GM18870 (cell line): ENCODE measurements at regions not wholly inside any gene's neighbourhood (a gene's known extent, or its start where the extent isn't known, plus 50 kb on each side); places are given as distances from the start of the nearest gene placed in this dataset.
"Not testable (repeated sequence)": the region's sequence is repeated elsewhere in the genome, so short reads cannot be mapped to it uniquely, and the experiment has no call there.

Experiments used
- ATAC-seq: cut with Tn5 transposase; IDR thresholded peaks from one replicate; pipeline ENCODE4 v1.9.1; 2021; ENCODE audit warnings: moderate library complexity; ENCODE audit not compliant: unreplicated experiment

- no peak for ATAC-seq
Measured at GRCh38 chr12:29893002-29893401, 109.3 kb upstream of the TMTC1 start.

DNA sequence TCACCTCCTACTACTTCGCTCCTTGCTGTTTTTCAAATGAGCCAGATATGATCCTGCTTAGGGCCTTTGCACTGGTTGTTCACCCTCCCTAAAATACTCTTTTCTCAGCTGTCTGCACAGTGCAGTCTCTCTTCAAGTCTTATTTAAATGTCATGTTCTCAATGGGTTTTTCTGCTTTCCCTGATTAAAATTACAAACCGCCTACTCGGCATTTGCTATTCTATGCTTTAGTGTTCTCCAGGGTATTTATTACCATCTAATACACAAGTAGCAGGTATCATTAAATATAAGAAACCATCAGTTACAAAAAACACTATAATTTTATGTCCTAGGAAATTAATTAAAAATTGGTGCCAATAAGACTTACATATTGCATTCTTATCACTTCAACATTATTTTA, 108.0 kb upstream of the TMTC1 start:
- no peak for ATAC-seq

DNA sequence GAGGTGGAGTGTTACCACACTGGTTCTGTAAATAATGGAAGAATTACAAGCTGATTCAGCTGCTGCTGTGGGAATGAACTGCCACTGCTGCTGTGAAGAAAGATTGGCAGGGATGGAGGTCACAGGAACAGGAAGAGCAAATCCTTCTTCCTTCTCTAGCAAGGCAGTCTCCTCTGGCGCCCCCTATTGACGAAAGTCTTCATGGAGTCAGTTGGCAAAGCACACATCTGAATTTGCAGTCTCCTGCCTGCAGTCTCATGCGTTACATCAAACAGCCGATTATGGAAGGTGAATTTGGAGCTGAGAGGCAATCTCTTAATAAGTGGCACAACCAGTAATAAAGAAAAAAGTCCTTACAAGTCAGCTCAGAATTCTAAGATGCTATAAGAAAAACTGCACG, 106.0 kb upstream of the TMTC1 start:
- no peak for ATAC-seq

DNA sequence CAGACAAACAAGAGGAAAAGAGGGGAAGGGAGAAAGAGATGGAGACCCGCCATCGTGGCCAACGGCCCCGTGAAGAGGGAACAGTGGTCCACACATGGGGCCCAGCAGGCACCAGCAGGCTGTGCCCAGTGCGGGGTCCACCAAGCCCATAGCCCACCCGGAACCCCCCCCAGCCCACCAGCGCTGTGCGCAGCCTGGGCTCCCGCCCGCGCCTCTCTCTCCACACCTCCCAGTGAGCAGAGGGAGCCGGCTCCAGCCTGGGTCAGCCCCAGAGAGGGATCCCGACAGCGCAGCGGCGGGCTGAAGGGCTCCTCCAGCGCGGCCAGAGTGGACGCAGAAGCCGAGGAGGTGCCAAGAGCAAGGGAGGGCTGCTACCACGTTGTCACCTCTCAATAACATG, 105.0 kb upstream of the TMTC1 start:
- no peak for ATAC-seq

DNA sequence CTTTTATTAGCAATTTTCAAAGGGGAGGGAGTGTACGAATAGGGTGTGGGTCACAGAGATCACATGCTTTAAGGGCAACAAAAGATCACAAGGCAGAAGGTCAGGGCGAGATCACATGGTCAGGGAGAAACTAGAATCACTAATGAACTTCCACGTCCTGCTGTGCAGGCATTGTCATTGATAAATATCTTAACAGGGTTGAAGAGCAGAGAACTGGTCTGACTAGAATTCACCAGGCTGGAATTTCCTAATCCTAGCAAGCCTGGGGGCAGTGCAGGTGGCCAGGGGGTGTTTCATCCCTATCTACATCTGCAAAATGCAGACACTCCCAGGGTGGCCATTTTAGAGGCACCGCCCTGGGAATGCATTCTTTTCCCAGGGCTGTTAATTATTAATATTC, 101.2 kb upstream of the TMTC1 start:
- not testable (repeated sequence) for ATAC-seq

DNA sequence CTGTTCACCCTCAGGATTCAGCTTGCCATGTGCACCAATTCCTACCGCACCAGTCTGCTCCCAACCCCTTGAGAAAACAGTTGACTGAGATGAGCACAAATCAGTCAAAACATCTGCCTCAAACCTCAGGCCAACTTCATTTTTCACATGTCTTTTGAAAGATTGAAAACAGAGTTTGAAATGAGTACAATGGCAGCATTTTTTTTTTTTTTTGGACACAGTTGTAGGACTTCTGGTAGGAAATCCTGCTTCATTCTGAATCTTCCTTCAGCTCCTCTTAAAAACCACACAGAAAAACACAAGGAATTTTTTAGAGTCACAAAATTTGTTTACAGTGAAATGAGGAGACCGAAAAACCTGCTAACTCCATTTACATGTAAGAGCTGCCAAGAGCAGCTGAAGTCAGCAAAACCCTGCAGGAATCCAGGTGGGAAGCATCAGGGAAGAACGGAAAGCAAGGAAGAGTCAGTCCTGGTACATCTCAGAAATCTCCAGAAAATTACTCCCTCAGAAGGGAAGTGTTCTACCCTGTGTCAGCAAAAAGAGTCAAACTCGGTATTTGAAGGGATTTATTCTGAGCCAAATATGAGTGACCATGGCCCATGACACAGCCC, 100.3 kb upstream of the TMTC1 start:
- no peak for ATAC-seq

GRCh38 chr12:29883525-29883924, 99.8 kb upstream of the TMTC1 start:
- ATAC-seq, result no peak

GRCh38 chr12:29882846-29883245, 99.1 kb upstream of the TMTC1 start:
- no peak for ATAC-seq

- ATAC-seq, result no peak
Measured at GRCh38 chr12:29880987-29881386, 97.2 kb upstream of the TMTC1 start.

DNA sequence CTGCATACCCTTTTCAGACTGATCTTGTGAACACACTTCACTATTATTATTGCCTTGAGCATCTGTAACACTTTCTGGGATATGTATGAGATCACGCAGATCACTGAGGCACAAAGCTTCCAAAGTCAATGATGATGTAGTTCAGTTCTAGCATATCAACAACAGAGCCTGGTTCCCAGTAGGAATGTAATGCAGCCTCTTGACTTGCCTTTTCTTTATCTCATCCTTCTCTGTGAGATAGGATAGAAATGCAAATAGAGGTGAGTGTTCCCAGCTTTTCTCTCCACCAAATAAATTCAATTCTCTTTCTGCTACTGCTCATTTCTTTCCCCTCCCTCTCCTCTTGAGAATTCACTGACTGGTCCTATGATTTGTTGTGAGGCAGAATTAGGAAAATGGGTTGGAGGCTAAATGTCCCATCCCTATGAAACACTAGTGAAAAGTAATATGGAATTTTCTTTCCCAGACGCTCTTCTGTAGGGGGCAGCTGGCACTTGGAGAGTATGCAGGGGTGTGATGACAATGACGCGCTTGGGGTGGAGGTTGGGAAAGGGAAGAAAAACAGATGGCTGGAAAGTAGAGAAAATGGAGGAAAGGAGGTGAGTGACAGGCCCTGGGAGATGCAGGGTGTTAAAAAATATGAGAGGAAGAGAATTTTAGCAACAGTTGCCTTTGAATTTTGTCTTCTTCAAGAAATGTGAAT, 96.0 kb upstream of the TMTC1 start:
- no peak for ATAC-seq

- ATAC-seq, result no peak
Measured at GRCh38 chr12:29869946-29870345, 86.2 kb upstream of the TMTC1 start.

GRCh38 chr12:29867823-29868222, 84.1 kb upstream of the TMTC1 start:
- no peak for ATAC-seq

- ATAC-seq, result no peak
Measured at GRCh38 chr12:29863665-29864064, 79.9 kb upstream of the TMTC1 start.

DNA sequence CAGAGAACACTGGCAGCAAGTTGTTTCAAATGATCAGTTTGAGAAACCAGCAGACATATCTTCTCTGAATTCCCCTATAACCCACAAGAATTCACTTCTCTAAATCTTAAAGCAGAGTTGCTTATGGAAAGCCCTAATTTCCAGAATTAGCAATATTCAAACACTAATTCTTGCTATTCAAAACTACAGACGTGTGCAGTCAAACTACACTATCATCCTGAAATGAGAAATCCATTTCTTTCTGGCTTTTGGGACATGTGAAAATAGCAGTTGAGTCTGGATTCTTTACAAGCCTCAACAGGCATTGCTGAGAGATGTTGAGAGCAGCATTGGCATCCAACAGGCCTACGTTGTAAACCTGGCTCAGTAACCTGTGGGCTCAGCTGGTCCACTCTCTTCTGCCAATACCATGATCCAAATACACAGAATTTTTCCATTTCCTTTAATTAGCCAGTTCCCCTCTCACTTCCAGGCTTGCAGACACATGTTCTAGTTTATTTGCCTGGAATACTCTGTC, 74.6 kb upstream of the TMTC1 start:
- ATAC-seq, result no peak

- no peak for ATAC-seq
Measured at GRCh38 chr12:29847246-29847645, 63.5 kb upstream of the TMTC1 start.

DNA sequence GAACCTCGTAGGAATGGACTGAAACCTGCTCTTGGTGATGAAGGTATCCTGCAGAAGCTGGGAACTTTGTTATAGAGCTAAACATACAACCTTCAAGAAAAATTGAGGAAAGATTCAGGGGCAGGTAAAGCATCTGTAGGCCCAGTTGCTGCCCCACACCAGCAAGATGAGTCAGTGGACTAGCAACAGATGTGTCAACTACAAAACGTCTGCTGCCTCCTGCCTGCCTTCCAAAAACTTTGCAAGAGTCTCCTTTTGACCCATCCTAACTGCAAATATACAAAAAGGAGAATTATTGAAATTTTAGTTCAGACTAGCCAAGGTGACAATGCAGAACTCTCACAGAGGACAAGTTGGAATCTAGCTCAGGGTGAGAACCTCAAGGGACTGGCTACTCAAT, 60.9 kb upstream of the TMTC1 start:
- ATAC-seq, result no peak

- no peak for ATAC-seq
Measured at GRCh38 chr12:29843036-29843435, 59.3 kb upstream of the TMTC1 start.

GRCh38 chr12:29838768-29839167, 55.0 kb upstream of the TMTC1 start:
- no peak for ATAC-seq
